Globus pallidus (tissue), 1 donor: ENCODE measurements at regions not wholly inside any gene's neighbourhood (a gene's known extent, or its start where the extent isn't known, plus 50 kb on each side); places are given as distances from the start of the nearest gene placed in this dataset.
"Not testable (repeated sequence)": the region's sequence is repeated elsewhere in the genome, so short reads cannot be mapped to it uniquely, and the experiment has no call there.

Experiments
- DNase-seq: peaks from one replicate; pipeline ENCODE4 v3.0.0-alpha.2; 2015; ENCODE audit warnings: low spot score

DNA sequence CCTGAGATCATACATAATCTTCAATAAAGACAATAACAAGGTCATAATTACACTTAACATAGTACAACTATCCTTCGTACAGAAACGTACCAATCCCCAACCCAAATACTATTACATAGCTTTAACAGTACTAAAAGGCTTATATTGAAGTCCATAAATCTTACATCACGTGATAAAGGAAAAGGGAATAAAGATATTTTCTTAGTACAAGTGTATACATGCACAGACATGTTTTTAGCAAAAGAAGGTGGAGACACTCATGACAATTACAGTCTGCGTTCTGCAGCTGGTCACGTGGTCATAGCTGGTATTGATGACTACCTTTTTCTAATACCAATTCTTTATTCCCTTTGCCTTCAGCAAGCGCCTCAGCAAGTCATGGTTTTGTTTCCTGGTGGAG, 464.5 kb upstream of the SLITRK5 start:
- DNase-seq = no peak

DNA sequence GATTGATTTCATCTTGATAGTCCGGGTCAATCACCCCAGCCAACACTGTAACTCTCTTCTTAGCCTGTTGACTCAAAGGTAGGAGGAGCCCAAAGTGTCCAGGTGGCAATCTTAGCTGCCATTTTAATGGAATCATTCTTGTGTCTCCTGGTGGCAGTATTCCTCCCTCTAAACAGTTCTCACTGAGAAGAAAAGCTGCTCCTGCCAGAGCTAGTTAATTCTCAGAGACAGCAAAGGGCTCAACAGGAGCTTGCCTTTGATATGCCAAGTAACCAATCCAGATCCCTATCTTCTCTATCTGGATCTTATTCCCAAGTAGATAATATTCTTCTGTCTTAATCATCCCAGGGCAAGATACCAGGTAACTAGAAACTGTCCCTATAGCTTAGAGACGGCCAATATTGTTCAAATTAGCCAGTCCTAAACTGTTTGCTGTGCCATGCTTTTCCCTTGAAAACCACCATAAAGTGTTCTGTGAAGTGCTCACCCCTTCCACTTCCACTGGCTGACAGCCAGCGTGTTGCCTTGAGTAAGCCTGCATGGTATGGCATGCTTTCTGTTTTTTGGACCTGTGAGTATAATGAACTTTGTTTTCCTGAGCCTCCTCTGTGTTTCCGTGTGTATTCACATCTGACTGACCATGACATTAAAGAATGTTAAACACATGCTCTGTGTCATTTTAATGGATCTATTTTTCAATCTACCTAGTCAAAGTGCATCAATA, 463.7 kb upstream of the SLITRK5 start:
- no peak for DNase-seq

DNA sequence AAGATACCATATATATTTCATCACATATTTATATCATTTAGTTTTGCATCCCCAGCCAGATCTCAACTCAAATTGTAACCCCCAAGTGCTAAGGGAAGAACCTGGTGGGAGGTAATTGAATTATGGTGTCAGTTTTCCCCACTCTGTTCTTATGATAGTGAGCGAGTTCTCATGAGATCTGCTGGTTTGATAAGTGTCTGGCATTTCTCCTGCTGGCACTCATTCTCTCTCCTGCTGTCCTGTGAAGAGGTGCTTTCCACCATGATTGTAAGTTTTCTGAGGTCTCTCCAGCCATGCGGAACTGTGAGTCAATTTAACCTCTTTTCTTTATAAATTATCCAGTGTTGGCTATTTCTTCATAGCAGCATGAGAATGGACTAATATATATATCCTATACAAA, 462.5 kb upstream of the SLITRK5 start:
- no peak for DNase-seq

DNA sequence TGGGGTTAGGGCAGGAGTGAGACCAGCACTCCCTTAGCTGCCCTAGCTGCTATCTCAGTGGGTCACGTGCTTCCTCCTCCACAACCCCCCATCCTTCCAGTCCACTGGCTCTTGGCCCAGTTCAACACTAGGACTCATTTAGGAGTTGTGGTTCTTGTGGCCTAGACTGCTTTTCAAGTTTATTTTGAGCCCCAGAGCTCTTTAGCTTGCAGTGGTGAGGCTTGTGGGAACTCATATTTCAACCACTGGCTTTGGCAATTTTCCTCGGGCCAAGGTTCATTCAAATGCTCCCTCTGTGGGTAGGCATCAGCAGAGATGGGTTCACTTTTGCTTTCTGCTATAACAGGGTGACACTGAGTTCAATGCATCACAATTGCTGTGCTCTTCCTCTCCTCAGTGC, 436.2 kb upstream of the SLITRK5 start:
- DNase-seq = no peak

DNA sequence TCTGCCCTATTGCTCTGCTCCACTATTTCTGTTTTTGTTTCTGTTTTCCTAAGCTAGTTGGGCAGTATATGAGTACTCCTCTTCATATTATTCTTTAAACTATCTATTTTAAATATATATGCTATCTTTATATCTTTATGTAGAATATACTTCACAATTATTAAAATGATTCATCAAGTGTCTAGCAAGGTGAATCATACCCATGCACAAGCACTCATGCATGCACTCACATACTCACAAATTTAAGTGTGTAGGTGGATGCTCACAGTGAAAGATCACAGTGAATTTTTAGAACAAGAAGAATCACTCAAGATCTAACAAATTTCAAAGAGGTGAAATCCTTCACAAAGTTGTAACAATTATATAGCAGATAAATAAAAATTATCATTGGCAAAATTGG, 435.6 kb upstream of the SLITRK5 start:
- DNase-seq = no peak

DNA sequence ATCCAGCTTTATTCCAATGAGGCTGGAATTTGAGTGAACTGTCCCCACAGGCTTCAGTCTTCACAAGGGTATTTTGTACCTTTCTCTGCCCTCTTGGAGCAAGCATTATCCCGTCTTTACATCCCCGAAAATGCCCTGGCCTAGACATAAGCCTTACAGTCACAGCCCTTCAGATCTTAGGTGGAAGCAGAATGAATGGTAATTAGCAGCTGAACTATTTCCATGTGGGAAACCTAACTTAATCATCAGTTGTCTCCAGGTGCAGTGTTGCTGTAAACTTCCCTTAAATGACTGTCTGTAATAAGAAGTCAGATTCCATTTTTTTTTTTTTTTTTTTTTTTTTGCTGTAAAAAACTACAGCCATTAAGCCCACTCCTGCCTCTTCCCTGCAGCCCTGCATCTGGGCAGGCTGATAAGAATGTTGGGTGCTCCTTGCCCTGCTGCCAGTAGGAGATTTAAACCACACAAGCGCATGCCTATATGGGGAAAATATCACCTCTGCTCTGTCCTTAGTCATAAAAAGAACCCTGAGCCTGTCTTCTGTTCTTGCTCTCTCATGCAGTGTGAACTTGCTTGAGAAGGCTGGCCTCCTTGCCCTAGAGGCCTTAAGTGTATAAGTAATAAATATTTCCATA, 426.8 kb upstream of the SLITRK5 start:
- no peak for DNase-seq

DNA sequence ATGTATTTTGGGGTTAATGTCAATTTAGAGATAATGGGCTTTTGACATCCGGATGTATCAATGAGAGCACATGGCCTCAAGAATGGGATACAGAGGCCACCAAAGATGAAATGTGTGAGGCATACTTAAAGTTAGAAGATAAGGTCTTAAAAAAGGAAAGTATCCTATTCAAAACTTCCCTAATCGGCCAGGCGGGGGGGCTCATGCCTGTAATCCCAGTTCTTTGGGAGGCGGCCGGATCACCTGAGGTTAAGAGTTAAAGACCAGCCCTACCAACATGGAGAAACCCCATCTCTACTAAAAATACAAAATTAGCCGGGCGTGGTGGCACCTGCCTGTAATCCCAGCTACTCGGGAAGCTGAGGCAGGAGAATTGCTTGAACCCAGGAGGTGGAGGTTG, 421.3 kb upstream of the SLITRK5 start:
- not testable (repeated sequence) for DNase-seq

DNA sequence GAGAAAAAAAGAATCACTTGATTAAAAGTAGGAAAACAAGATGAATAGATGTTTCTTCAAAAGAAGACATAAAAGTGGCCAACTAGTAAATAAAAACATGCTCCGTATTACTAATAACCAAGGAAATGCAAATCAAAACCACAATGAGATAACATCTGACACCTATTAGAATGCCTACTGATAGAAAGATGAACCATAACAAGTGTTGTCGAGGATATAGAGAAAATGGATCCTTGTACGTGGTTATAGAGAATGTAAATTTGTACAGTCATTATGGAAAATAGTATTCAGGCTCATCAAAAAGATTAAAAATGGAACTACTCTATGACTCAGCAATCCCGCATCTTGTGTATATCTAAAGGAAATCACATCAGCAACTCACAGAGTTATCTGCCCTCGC, 415.8 kb upstream of the SLITRK5 start:
- DNase-seq = no peak

DNA sequence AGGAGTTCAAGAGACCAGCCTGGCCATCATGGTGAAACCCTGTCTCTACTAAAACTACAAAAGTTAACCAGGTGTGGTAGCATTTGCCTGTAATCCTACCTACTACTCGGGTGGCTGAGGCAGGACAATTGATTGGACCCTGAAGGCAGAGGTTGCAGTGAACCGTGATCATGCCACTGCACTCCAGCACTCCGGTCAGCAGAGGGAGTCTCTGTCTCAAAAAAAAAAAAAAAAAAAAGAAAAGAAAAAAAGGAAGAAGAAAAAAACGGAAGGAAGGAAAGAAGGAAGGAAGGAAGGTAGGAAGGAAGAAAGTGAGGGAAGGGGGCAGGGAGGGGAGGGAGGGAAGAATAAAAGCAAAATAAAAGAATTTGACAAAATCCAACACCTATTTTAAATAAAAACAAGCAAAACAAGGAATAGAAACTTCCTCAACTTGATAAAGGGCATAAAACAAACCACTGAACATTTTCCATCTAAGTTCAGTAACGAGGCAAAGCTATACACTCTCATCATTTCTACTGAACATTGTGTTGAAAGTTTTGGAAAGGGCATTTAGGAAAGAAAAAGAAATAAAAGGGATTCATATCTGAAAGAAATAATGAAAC, 411.6 kb upstream of the SLITRK5 start:
- peak; percentile 11 for DNase-seq

DNA sequence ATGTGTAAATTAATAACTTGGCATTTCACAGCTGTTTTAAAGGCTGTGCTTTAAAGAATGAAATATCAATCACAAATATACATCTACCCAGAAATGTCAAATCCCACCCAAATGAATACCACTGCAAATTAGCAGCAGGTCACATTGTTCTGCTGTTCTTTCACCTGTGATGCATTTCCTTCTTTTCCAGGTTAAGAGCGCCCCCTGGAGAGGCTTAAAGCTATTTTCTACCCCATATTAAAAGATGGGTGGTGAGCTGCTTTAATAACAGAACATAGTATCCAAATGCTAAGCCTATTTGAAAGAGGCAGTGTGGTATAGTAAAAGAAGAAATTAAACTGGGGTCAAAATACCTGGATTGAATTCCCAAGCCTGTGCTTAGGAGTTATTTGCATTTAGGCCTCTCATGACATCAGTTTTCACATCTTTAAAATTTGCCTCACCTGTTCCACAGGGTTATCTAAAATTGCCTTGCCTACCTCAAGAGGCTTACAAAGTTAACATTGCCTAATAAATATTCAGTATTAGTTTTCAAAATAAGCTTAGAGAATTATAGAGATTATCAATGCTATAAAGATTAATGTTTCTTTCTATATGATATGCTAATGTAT, 396.9 kb upstream of the SLITRK5 start:
- DNase-seq = peak; percentile 5

DNA sequence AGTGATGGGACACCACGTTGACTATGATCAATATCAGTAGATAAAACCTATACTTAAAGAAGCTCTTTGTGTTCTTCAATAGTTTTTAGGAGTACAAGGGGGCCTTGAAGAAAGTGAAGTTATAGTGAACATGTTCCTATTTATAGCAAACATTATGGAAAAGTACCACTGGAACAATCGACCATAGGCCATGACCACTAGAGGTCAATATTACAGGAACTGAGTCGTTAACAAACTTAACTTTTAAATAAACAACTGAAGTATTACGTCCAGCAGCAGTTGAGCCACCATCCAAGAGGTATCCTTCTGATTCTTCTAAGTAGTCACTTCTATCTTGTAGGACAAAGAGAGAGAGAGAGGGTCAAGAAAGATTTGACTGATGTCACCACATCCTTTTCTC, 391.0 kb upstream of the SLITRK5 start:
- no peak for DNase-seq

DNA sequence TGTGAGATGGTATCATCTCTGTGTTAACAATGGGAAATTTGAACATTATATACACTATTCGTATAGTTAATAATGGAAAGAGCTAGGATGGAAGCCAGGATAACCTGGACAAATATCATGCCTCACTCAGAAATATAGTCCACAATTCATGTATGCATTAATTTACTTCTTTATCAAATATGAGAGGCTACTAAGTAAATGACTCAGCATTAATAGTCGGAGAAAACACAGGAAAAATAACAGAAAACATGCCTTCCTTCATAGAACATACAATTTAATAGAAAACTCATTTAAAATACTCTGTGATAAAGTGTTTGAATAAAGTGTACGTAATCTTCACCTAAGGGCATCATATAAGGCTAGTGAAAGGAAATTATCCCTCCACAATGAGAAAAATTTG, 383.4 kb upstream of the SLITRK5 start:
- no peak for DNase-seq

DNA sequence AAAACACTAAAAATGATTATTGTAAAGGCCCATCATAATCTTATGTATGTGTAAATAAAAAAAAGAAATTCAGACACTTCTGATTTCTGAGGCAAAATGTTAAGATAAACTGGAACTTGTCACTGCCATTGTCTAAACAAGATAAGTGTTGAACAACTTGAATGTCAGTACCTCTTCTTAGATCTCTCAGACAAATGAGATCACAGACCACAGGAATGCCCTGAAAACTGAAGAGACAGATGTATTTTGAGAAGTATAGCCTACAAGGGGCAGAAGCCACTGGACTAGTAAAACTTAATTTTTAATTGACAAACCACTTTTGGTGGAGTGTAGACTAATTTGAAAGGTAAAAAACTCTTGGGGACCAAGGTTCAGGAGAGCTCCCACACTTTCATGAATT, 375.5 kb upstream of the SLITRK5 start:
- no peak for DNase-seq

DNA sequence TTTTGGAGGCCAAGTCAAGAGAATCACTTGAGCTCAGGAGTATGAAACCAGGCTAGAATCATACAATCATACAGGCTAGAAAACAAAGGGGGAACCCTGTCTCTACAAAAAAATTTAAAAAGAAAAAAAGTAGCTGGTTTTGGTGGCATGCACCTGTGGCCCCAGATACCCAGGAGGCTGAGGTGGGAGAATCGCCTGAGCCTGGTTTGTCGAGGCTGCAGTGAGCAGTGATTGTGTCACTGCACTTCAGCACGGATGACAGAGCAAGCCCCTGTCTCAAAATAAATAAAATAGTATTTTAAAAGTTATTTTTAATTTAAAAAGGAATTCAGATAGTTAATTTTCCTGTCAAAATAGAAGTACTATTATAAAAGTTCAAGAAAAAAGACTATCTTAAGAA, 369.1 kb upstream of the SLITRK5 start:
- no peak for DNase-seq

DNA sequence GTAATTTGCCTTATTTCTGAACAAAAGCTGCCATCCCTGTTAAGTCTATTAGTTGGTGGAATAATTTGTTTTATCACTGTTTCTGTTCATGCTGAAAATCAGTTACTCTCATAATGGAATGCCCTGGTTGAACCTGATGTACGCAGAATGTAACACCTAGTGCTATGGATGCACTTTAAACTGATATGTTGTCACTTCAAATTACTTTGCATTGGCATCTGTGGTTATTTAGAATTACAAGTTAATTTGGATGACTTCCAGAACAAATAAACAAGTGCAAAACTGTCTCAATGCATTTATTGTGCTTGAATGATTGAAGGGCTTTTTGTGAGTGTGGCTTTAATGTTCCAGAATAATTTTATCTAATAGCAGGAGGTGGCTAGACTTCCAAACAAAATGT, 368.2 kb upstream of the SLITRK5 start:
- DNase-seq = no peak

DNA sequence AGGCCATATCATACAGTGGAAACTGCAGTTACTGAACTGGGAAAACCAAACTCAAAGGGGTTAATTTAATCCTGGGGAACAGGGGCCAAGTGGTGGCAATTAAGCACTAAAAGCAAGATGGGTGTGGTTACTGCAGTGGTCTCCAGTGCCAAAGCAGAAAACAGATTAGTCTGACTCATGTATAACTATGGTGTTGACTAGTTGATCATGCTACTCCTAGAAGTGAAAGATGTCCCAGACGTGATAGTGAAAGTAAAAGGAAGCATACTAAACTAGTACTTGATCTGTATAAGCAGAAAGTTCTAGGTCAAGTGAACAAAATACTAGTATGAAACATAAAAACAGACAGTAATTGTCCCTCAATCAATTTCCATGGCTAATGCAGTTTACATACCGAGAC, 360.0 kb upstream of the SLITRK5 start:
- DNase-seq = no peak

DNA sequence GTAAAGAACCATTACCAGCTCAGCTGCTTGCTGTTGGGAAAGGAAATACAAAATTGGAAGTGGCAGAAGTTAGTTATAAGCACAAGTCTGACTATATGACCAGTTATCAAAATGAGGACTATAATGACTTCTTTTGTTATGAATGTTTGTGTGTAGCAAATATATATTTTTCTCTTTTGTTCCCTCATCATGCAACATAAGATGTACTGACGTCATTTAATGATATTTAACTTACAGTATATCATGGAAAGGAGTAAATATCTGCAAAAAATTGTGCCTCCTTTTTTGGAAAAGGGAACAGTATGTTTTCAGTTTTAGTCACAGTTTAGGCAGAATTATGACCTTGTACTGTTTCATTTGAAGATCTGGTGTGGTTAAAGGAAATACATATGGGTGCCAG, 356.3 kb upstream of the SLITRK5 start:
- DNase-seq = no peak

DNA sequence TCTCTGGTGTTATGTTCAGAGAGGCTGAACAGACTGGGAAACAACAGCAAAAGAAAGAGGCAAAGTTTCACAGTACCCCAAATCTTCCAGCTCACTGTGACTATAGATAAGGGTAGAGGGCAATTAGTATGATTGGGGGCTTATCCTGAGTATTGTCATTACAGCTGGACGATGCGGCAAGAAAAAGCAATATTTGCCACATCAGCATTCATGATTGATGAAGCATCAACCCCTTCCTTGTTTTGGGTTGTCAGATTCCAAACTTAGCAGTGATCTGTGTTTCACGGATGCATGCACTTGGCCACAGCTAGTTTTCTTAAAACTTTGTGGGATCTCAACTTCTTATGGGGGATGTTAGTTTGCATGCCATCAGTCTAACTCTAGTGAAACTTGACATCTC, 348.8 kb upstream of the SLITRK5 start:
- DNase-seq = no peak

DNA sequence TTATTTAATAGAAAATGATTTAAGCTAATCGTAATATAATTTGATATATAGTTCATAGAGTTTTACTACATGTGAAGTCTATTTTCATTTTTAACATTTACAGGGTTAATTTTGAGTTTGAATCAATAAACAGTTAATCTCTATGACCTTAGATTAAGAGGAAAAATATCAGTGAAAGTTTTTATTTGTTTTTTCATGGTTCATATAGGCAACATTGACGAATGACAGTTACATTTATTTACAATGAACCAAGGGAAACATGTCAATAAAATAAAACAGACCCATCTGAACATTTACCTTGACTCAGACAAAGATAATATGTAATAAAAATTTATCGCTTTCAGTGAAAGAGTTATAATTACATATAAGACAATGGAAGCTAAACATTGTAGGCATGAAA, 346.6 kb upstream of the SLITRK5 start:
- no peak for DNase-seq

DNA sequence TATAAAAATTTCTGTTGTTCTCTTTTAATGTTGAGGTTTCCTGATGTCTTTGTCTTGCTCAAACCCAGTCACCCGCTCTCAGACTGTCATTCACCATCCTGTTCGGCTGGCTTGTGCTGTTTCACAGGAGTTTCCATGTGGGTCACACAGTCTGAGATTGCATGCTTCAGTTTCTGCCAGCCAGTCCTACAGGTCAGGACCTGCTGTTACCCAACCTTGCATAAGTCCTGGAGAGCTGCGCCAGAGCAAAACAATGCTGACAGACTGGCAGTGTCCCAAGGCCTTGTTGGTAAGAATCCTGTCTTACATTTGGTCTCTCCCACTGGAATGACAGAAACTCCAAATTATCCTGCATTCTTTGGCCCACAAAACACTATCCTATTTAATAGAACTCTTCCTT, 340.0 kb upstream of the SLITRK5 start:
- DNase-seq = peak; percentile 5

DNA sequence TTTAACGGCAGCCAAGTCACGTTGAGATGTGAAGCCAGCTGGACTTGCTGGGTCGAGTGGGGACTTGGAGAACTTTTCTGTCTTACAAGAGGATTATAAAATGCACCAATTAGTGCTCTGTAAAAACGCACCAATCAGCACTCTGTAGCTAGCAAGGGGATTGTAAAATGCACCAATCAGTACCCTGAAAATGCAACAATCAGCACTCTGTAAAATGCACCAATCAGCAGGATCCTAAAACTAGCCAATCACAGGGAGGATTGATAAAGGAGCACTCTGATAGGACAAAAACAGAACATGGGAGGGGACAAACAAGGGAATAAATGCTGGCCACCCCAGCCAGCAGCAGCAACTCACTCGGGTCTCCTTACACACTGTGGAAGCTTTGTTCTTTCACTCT, 337.6 kb upstream of the SLITRK5 start:
- DNase-seq = no peak

DNA sequence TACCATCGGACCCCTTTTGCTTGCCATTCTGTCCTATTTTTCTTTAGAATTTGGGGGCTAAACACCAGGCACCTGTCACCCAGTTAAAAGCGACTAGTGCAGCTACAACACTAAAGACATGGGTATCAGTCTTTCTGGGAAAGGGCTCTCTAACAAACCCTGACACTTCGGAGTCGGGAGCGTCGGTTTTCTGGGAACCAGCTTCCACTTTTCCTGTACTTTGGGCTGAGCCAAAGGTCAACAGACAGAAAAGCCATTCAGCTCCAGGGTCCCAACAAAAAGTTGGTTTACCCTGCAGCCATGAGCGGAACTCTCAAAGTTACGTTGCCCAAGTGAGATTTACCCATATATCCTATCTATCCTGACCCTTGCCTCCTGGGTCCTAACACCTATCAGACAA, 337.0 kb upstream of the SLITRK5 start:
- DNase-seq = no peak

DNA sequence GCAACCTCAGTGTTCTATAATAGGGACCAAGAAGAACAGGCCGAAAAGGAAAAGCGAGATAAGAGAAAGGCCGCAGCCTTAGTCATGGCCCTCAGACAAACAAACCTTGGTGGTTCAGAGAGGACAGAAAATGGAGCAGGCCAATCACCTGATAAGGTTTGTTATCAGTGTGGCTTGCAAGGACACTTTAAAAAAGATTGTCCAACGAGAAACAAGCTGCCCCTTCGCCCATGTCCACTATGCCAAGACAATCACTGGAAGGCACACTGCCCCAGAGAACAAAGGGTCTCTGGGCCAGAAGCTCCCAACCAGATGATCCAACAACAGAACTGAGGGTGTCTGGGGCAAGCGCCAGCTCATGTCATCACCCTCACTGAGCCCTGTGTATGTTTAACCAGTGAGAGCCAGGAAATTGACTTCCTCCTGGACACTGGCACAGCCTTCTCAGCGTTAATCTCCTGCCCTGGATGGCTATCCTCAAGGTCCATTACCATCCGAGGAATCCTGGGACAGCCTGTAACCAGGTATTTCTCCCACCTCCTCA, 334.8 kb upstream of the SLITRK5 start:
- DNase-seq = not testable (repeated sequence)
